ENCODE measurements at regions not wholly inside any gene's neighbourhood (a gene's known extent, or its start where the extent isn't known, plus 50 kb on each side); places are given as distances from the start of the nearest gene placed in this dataset.
"Not testable (repeated sequence)": the region's sequence is repeated elsewhere in the genome, so short reads cannot be mapped to it uniquely, and the experiment has no call there.

- no peak for DNase-seq (ENCODE audit: low read depth)
Observed at GRCh38 chr6:15761045-15761502, 98.2 kb upstream of the DTNBP1 start.

- DNase-seq (ENCODE audit: low read depth): no peak
Observed at GRCh38 chr6:15758631-15759215, 95.9 kb upstream of the DTNBP1 start.

- DNase-seq (ENCODE audit: low read depth): peak; percentile 85
Observed at GRCh38 chr6:15755526-15755925, 92.7 kb upstream of the DTNBP1 start.

GRCh38 chr6:15754706-15755079 is 91.9 kb upstream of the DTNBP1 start:
- DNase-seq (ENCODE audit: low read depth): no peak

GRCh38 chr6:15754035-15754705 is 91.3 kb upstream of the DTNBP1 start:
- DNase-seq (ENCODE audit: low read depth): peak; percentile 60

GRCh38 chr6:15752820-15753219 is 90.0 kb upstream of the DTNBP1 start:
- DNase-seq (ENCODE audit: low read depth): no peak

- no peak for DNase-seq (ENCODE audit: low read depth)
Observed at GRCh38 chr6:15751721-15752350, 89.0 kb upstream of the DTNBP1 start.

- DNase-seq (ENCODE audit: low read depth): no peak
Observed at GRCh38 chr6:15748341-15748740, 85.5 kb upstream of the DTNBP1 start.

- DNase-seq (ENCODE audit: low read depth): no peak
Observed at GRCh38 chr6:15747354-15747883, 84.6 kb upstream of the DTNBP1 start.

- DNase-seq (ENCODE audit: low read depth): no peak
Observed at GRCh38 chr6:15745781-15746180, 83.0 kb upstream of the DTNBP1 start.

- DNase-seq (ENCODE audit: low read depth): no peak
Observed at GRCh38 chr6:15744818-15745402, 82.1 kb upstream of the DTNBP1 start.

- DNase-seq (ENCODE audit: low read depth): not testable (repeated sequence)
Observed at GRCh38 chr6:15742013-15742412, 79.2 kb upstream of the DTNBP1 start.

- DNase-seq (ENCODE audit: low read depth): no peak
Observed at GRCh38 chr6:15741405-15741804, 78.6 kb upstream of the DTNBP1 start.

GRCh38 chr6:15739867-15740266 is 77.0 kb upstream of the DTNBP1 start:
- DNase-seq (ENCODE audit: low read depth): no peak

GRCh38 chr6:15739353-15739752 is 76.5 kb upstream of the DTNBP1 start:
- no peak for DNase-seq (ENCODE audit: low read depth)

- not testable (repeated sequence) for DNase-seq (ENCODE audit: low read depth)
Observed at GRCh38 chr6:15738195-15738594, 75.4 kb upstream of the DTNBP1 start.

GRCh38 chr6:15736297-15736696 is 73.5 kb upstream of the DTNBP1 start:
- DNase-seq (ENCODE audit: low read depth): no peak

- no peak for DNase-seq (ENCODE audit: low read depth)
Observed at GRCh38 chr6:15735567-15736265, 72.9 kb upstream of the DTNBP1 start.

GRCh38 chr6:15734118-15734897 is 71.5 kb upstream of the DTNBP1 start:
- DNase-seq (ENCODE audit: low read depth): no peak

- no peak for DNase-seq (ENCODE audit: low read depth)
Observed at GRCh38 chr6:15730922-15731321, 68.1 kb upstream of the DTNBP1 start.

GRCh38 chr6:15730442-15730841 is 67.6 kb upstream of the DTNBP1 start:
- DNase-seq (ENCODE audit: low read depth): no peak

Data from GM04503 (cell line).